H1 (cell line): ENCODE measurements at regions not wholly inside any gene's neighbourhood (a gene's known extent, or its start where the extent isn't known, plus 50 kb on each side); places are given as distances from the start of the nearest gene placed in this dataset.

Source experiments
- CTCF ChIA-PET: fragments of 300-600 bp; sonication (Branson Sonifier 250); formaldehyde crosslinking; loops from one replicate; lab custom pipeline; 2021; ENCODE audit not compliant: partially characterized antibody; lab: Charles Lee
- POLR2A ChIA-PET: fragments of 300-600 bp; sonication (Branson Sonifier 250); formaldehyde crosslinking; loops from one replicate; lab custom pipeline; 2021; ENCODE audit warnings: inconsistent platforms; ENCODE audit not compliant: partially characterized antibody; lab: Charles Lee
- DNase-seq, 2 experiments: peaks; one replicate each; pipeline versions ENCODE4 v3.0.0 to v3.0.0-alpha.2; 2010 to 2022; ENCODE audit warnings: low spot score in 2 of 2, low read depth in 1 of 2, mixed read lengths in 1 of 2
- FAIRE-seq: peaks from 2 replicates; lab custom pipeline; 2011; peaks lifted over from hg19 to GRCh38; lab: Jason Lieb, UNC
- H2AFZ ChIP-seq: 2 replicates; pipeline ENCODE4 v1.8.1; 2012; ENCODE audit warnings: low read length, inconsistent platforms
- H2AK5ac ChIP-seq: 2 replicates; pipeline ENCODE4 v1.6.1; 2013; ENCODE audit warnings: low read depth, low read length
- H2BK120ac ChIP-seq: replicated peaks from 2 replicates; pipeline ENCODE3; 2013; ENCODE audit warnings: low read depth, low read length, inconsistent platforms
- H2BK12ac ChIP-seq: 2 replicates; pipeline ENCODE4 v1.6.1; 2013; ENCODE audit warnings: low read depth, low read length
- H2BK15ac ChIP-seq: 2 replicates; pipeline ENCODE4 v1.6.1; 2013; ENCODE audit warnings: low read length
- H2BK20ac ChIP-seq: 2 replicates; pipeline ENCODE4 v1.6.1; 2013; ENCODE audit warnings: low read length
- H2BK5ac ChIP-seq: 2 replicates; pipeline ENCODE4 v1.6.1; 2013; ENCODE audit warnings: low read depth, low read length
- H3K14ac ChIP-seq: 2 replicates; pipeline ENCODE4 v1.6.1; 2013; ENCODE audit warnings: inconsistent platforms; ENCODE audit not compliant: insufficient read length
- H3K18ac ChIP-seq: 2 replicates; pipeline ENCODE4 v1.6.1; 2013; ENCODE audit warnings: low read length; ENCODE audit errors: extremely low read depth
- H3K23ac ChIP-seq: 2 replicates; pipeline ENCODE4 v1.6.1; 2013; ENCODE audit warnings: inconsistent platforms; ENCODE audit not compliant: insufficient read length
- H3K23me2 ChIP-seq: 2 replicates; pipeline ENCODE4 v1.6.1; 2013; ENCODE audit warnings: low read depth, low read length
- H3K27ac ChIP-seq: 2 replicates; pipeline ENCODE4 v1.6.1; 2011; ENCODE audit warnings: low read depth, low read length, inconsistent platforms
- H3K27me3 ChIP-seq, 4 experiments: replicated peaks in 1 of 4; 1 replicate in 1 of 4; 2 replicates in 3 of 4; pipeline versions ENCODE4 v1.6.1 to v1.8.1; 2011 to 2013; ENCODE audit warnings: low read length in 3 of 4, mild to moderate bottlenecking in 3 of 4, inconsistent platforms in 2 of 4, mixed read lengths in 2 of 4, moderate library complexity in 1 of 4; ENCODE audit not compliant: control insufficient read depth in 3 of 4, insufficient read depth in 3 of 4; ENCODE audit errors: extremely low read depth in 1 of 4
- H3K36me3 ChIP-seq, 4 experiments: 2 replicates each; pipeline versions ENCODE4 v1.6.1 to v1.8.1; 2011 to 2013; ENCODE audit warnings: mild to moderate bottlenecking in 4 of 4, low read length in 3 of 4, moderate library complexity in 2 of 4, control low read depth in 1 of 4, inconsistent platforms in 1 of 4; ENCODE audit not compliant: insufficient read depth in 4 of 4, control insufficient read depth in 2 of 4
- H3K4ac ChIP-seq: replicated peaks from 2 replicates; pipeline ENCODE3; 2013; ENCODE audit warnings: low read length, low read depth, mixed read lengths, inconsistent platforms; ENCODE audit not compliant: insufficient read length
- H3K4me1 ChIP-seq, 4 experiments: replicated peaks in 1 of 4; 1 replicate in 1 of 4; 2 replicates in 3 of 4; pipeline versions ENCODE4 v1.6.1 to v1.8.1; 2011 to 2013; ENCODE audit warnings: low read length in 3 of 4, inconsistent platforms in 2 of 4, mixed read lengths in 1 of 4; ENCODE audit not compliant: insufficient read depth in 4 of 4, control insufficient read depth in 3 of 4
- H3K4me2 ChIP-seq, 2 experiments: 2 replicates each; pipeline versions ENCODE4 v1.6.1 to v1.8.1; 2011 to 2013; ENCODE audit warnings: low read depth in 2 of 2, low read length in 2 of 2, control low read depth in 1 of 2, inconsistent platforms in 1 of 2, mild to moderate bottlenecking in 1 of 2; ENCODE audit not compliant: insufficient read depth in 1 of 2
- H3K4me3 ChIP-seq, 4 experiments: fragments of 200-600, 300-600 bp in 1 of 4; sonication (generic), shearing (Covaris generic), sonication (Bioruptor Twin) in 1 of 4; 2 replicates each; pipeline versions ENCODE4 v1.5.1 to v1.8.1; 2011 to 2016; ENCODE audit warnings: low read length in 4 of 4, low read depth in 3 of 4, control low read depth in 2 of 4, inconsistent platforms in 2 of 4, mild to moderate bottlenecking in 2 of 4, mixed read lengths in 1 of 4, moderate library complexity in 1 of 4; ENCODE audit not compliant: insufficient read depth in 2 of 4; ENCODE audit errors: extremely low read depth in 1 of 4
- H3K56ac ChIP-seq: replicated peaks from 2 replicates; pipeline ENCODE3; 2013; ENCODE audit warnings: low read depth, mild to moderate bottlenecking, mixed read lengths, low read length, inconsistent platforms; ENCODE audit not compliant: insufficient read length
- H3K79me1 ChIP-seq: 2 replicates; pipeline ENCODE4 v1.6.1; 2013; ENCODE audit warnings: low read depth, low read length, control low read depth
- H3K79me2 ChIP-seq, 2 experiments: 2 replicates each; pipeline versions ENCODE4 v1.6.1 to v1.8.1; 2012 to 2013; ENCODE audit warnings: low read length in 2 of 2, mild to moderate bottlenecking in 2 of 2, inconsistent platforms in 1 of 2; ENCODE audit not compliant: insufficient read depth in 2 of 2, control insufficient read depth in 1 of 2
- H3K9ac ChIP-seq, 4 experiments: replicated peaks in 1 of 4; 1 replicate in 1 of 4; 2 replicates in 3 of 4; pipeline versions ENCODE4 v1.6.1 to v1.8.1; 2011 to 2013; ENCODE audit warnings: low read depth in 3 of 4, low read length in 3 of 4, control low read depth in 2 of 4, mild to moderate bottlenecking in 2 of 4, moderate library complexity in 2 of 4, inconsistent platforms in 1 of 4; ENCODE audit errors: extremely low read depth in 1 of 4
- H3K9me3 ChIP-seq, 2 experiments: 2 replicates each; pipeline versions ENCODE4 v1.6.1 to v1.8.1; 2012 to 2013; ENCODE audit warnings: mild to moderate bottlenecking in 2 of 2, moderate library complexity in 2 of 2, control low read depth in 1 of 2, inconsistent platforms in 1 of 2, low read depth in 1 of 2, low read length in 1 of 2, mixed read lengths in 1 of 2; ENCODE audit not compliant: insufficient read depth in 2 of 2
- H4K20me1 ChIP-seq, 2 experiments: replicated peaks in 1 of 2; 2 replicates each; pipeline versions ENCODE3 to v1.8.1; 2011 to 2013; ENCODE audit warnings: inconsistent platforms in 2 of 2, low read length in 2 of 2, mild to moderate bottlenecking in 1 of 2; ENCODE audit not compliant: insufficient read depth in 2 of 2, control insufficient read depth in 1 of 2
- H4K5ac ChIP-seq: 2 replicates; pipeline ENCODE4 v1.6.1; 2013; ENCODE audit warnings: low read length, low read depth, mixed read lengths, inconsistent platforms; ENCODE audit not compliant: insufficient read length
- H4K8ac ChIP-seq: 2 replicates; pipeline ENCODE4 v1.8.0; 2013; ENCODE audit warnings: mild to moderate bottlenecking, moderate library complexity, low read length, inconsistent platforms; ENCODE audit not compliant: insufficient read depth; ENCODE audit errors: extremely low read depth
- H4K91ac ChIP-seq: replicated peaks from 2 replicates; pipeline ENCODE3; 2013; ENCODE audit warnings: low read length, mixed read lengths, inconsistent platforms; ENCODE audit not compliant: insufficient read length
- JUN ChIP-seq: IDR thresholded peaks from 2 replicates; pipeline ENCODE4 v1.6.1; 2011; ENCODE audit warnings: low read depth, mild to moderate bottlenecking, improper control_type of control experiment, low read length
- KDM4A ChIP-seq: IDR thresholded peaks from one replicate; pipeline ENCODE4 v1.7.1; 2012; ENCODE audit warnings: low read depth, mild to moderate bottlenecking, moderate library complexity, low read length, inconsistent platforms; ENCODE audit not compliant: severe bottlenecking
- RAD21 ChIP-seq, 2 experiments: IDR thresholded peaks in 1 of 2; conservative IDR thresholded peaks in 1 of 2; 2 replicates each; pipeline ENCODE4 v1.6.1; 2011; ENCODE audit warnings: low read depth in 2 of 2, low read length in 2 of 2, improper control_type of control experiment in 1 of 2, inconsistent platforms in 1 of 2, mild to moderate bottlenecking in 1 of 2, moderate library complexity in 1 of 2
- RBBP5 ChIP-seq: IDR thresholded peaks from 2 replicates; pipeline ENCODE4 v1.7.1; 2012; ENCODE audit warnings: low read depth, mild to moderate bottlenecking, inconsistent platforms, low read length, moderate library complexity, borderline replicate concordance
- RNF2 ChIP-seq: fragments of 200-900, 300-1000 bp; sonication (generic); IDR thresholded peaks from 2 replicates; pipeline ENCODE4 v1.7.1; 2016; ENCODE audit warnings: borderline replicate concordance, low read depth, mild to moderate bottlenecking, antibody characterized with exemption, low read length; ENCODE audit not compliant: poor library complexity, severe bottlenecking; ENCODE audit errors: missing control alignments
- SIX5 ChIP-seq: IDR thresholded peaks from 2 replicates; pipeline ENCODE4 v1.6.1; 2011; ENCODE audit warnings: mild to moderate bottlenecking, low read depth, low read length
- SP4 ChIP-seq: IDR thresholded peaks from 2 replicates; pipeline ENCODE4 v1.6.1; 2012; ENCODE audit warnings: low read length, inconsistent platforms
- TAF1 ChIP-seq: IDR thresholded peaks from 2 replicates; pipeline ENCODE4 v1.6.1; 2011; ENCODE audit warnings: mild to moderate bottlenecking, low read depth, low read length
- TAF7 ChIP-seq: optimal IDR thresholded peaks from 2 replicates; pipeline ENCODE3; 2011; ENCODE audit warnings: low read depth, mild to moderate bottlenecking, inconsistent platforms, low read length, moderate library complexity, borderline replicate concordance
- TEAD4 ChIP-seq: IDR thresholded peaks from 2 replicates; pipeline ENCODE4 v1.6.1; 2012; ENCODE audit warnings: low read depth, low read length, inconsistent platforms, mixed read lengths
- WGBS, 2 experiments: shearing (Covaris generic) in 1 of 2; methylation state at CpG; one replicate each; pipeline versions ENCODE4 v1.1.6 to v1.1.7; 2013 to 2015; ENCODE audit warnings: low lambda C conversion rate in 2 of 2, mixed read lengths in 2 of 2, inconsistent platforms in 1 of 2, low coverage in 1 of 2, missing lambda C conversion rate in 1 of 2; ENCODE audit not compliant: insufficient replicate concordance in 2 of 2, insufficient coverage in 1 of 2, insufficient read length in 1 of 2; ENCODE audit errors: extremely low coverage in 1 of 2, missing lambda C conversion rate in 1 of 2; 5-methylcytosine and 5-hydroxymethylcytosine counted together
- TF ChIP-seq, protein P1 (sequence below): IDR thresholded peaks from 2 replicates; pipeline ENCODE4 v1.6.1; 2011; ENCODE audit warnings: low read depth, mild to moderate bottlenecking, low read length; ENCODE audit not compliant: insufficient read depth

DNA sequence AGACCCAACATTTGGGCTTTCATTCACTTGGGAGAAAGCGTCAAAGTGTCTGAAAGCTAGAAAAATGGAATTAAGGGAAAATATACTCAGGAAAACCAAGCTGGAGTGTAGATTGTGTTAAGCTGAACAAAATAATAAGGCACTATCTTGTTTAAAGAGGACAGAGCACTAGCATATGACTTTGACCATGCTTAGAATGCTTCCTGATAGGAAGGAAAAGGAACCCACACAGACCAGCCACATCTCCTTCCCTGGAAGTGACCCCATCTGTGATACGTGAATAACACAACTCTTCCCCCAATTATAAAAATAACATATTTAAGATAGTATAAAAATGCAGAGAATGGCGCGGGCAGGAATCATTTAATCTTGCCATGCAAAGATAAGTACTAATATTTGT lies 94.7 kb upstream of the BCL2L14 start:
- no peak overlapping the region for H2BK15ac ChIP-seq
- no peaks in the 10 kb centered on the region for H3K79me1 ChIP-seq
- H3K9me3 ChIP-seq: no peaks in the 10 kb centered on the region
- H3K18ac ChIP-seq: no peak overlapping the region
- H4K91ac ChIP-seq: no peak overlapping the region
- no peaks in the 10 kb centered on the region for H3K79me2 ChIP-seq
- H3K9ac ChIP-seq: no peak overlapping the region
- no peak overlapping the region for H4K8ac ChIP-seq
- no peaks in the 10 kb centered on the region for H3K36me3 ChIP-seq
- WGBS, 2 experiments: 69% methylated on average over 4 of the region's 4 CpGs; no CpG with 5 or more reads in 1 of the 2 experiments
- H2BK5ac ChIP-seq: no peak overlapping the region
- H3K27ac ChIP-seq: no peak overlapping the region
- no peak overlapping the region for H3K4me2 ChIP-seq
- H2BK20ac ChIP-seq: no peak overlapping the region
- no peak overlapping the region; the same call in 1 of the 2 replicates for H2AFZ ChIP-seq
- no peak overlapping the region for H3K14ac ChIP-seq
- H3K23ac ChIP-seq: no peak overlapping the region
- no peak overlapping the region for H3K4me3 ChIP-seq
- no peak overlapping the region for H2BK12ac ChIP-seq
- FAIRE-seq (no peak), DNase-seq (no peak)
- no peak overlapping the region for H4K5ac ChIP-seq
- H3K23me2 ChIP-seq: no peaks in the 10 kb centered on the region
- H3K4ac ChIP-seq: no peak overlapping the region
- ChIA-PET POLR2A (no interaction called here), CTCF (interaction anchor here (0.9 kb wide), 1 partner anchor 9 kb away, joined by 4 read pairs; no protein-coding TSS in a partner anchor)
- no peaks in the 10 kb centered on the region for H3K4me1 ChIP-seq
- H2BK120ac ChIP-seq: no peak overlapping the region
- H2AK5ac ChIP-seq: no peak overlapping the region
- no peaks in the 10 kb centered on the region for H4K20me1 ChIP-seq
- no peaks in the 10 kb centered on the region for H3K27me3 ChIP-seq
- no peak overlapping the region for H3K56ac ChIP-seq
- TF ChIP-seq TAF7: no peak
- TF ChIP-seq, protein P1, sequence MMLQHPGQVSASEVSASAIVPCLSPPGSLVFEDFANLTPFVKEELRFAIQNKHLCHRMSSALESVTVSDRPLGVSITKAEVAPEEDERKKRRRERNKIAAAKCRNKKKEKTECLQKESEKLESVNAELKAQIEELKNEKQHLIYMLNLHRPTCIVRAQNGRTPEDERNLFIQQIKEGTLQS: no peak
- TF ChIP-seq SIX5: no peak
- no peak for TF ChIP-seq JUN
- no peak for TF ChIP-seq RAD21 (IDR thresholded peaks at IDR 0.05 in 1 of 2, conservative IDR thresholded peaks at IDR 0.05 in 1 of 2; ENCODE audit: low read depth in 2 of 2, low read length in 2 of 2)
- TF ChIP-seq RBBP5: no peak
- no peak for TF ChIP-seq RNF2
- TF ChIP-seq SP4: no peak
- no peak for TF ChIP-seq TEAD4
- TF ChIP-seq KDM4A: no peak
- no peak for TF ChIP-seq TAF1
